ENCODE measurements at regions not wholly inside any gene's neighbourhood (a gene's known extent, or its start where the extent isn't known, plus 50 kb on each side); places are given as distances from the start of the nearest gene placed in this dataset.
A peak's percentile ranks its signal among the peaks of the same experiment; 100 is the strongest.

DNA sequence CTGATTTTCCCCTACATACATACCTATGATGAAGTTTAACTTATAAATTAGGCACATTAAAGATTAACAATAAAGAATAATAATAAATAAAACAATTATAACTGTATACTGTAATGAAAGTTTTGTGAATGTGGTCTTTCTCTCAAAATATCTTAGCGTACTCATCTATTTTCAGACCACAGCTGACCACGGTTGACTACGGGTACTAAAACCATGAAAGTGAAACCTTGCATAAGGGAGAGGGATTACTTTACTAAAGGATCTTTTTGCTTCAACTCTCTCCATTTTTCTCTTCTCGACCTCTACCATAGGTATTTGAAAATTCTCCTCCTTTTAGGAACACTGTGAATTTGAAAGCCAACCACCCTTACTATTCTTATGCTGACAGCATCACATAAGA is 475.5 kb downstream of the CETN3 start:
- no peaks in the 10 kb centered on the region for H3K9me3 ChIP-seq (replicated peaks)
- no peak overlapping the region for H3K4me3 ChIP-seq
- intact Hi-C loops (cut with micrococcal nuclease) = no loop called here
- H3K4me1 ChIP-seq = peaks cover 35% of the 10 kb centered on the region
- H3K36me3 ChIP-seq = no peaks in the 10 kb centered on the region
- no peak overlapping the region for H3K27ac ChIP-seq (replicated peaks)
- DNase-seq = no peak
- no peaks in the 10 kb centered on the region for H3K27me3 ChIP-seq (ENCODE audit: low read depth)
- TF ChIP-seq, protein P1, sequence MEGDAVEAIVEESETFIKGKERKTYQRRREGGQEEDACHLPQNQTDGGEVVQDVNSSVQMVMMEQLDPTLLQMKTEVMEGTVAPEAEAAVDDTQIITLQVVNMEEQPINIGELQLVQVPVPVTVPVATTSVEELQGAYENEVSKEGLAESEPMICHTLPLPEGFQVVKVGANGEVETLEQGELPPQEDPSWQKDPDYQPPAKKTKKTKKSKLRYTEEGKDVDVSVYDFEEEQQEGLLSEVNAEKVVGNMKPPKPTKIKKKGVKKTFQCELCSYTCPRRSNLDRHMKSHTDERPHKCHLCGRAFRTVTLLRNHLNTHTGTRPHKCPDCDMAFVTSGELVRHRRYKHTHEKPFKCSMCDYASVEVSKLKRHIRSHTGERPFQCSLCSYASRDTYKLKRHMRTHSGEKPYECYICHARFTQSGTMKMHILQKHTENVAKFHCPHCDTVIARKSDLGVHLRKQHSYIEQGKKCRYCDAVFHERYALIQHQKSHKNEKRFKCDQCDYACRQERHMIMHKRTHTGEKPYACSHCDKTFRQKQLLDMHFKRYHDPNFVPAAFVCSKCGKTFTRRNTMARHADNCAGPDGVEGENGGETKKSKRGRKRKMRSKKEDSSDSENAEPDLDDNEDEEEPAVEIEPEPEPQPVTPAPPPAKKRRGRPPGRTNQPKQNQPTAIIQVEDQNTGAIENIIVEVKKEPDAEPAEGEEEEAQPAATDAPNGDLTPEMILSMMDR (IDR thresholded peaks at IDR 0.05; ENCODE audit: borderline replicate concordance) = no peak

DNA sequence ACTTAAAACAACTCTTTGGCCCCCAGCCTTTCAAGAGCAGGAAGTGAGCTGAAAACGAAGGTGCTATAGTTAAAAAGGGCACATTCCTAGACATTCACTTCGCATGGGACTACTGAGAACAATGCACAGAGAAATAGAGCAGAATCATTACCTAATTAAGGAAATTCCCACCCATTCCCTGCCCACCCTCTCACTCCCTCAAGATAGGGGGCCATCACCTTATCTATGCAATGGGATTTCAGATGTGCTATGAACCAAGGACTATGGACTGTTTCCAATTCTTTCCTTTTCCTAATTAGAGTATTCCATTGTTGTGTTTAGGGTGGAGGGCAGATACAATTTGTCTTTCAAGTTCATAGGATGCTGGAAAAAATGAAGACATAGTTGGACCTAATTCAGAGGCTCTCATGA is 476.8 kb downstream of the CETN3 start:
- Histone ChIP-seq H3K4me3 (no peak overlapping the region), H3K27ac (replicated peaks) (peak overlapping the region; percentile 74), H3K27me3 (ENCODE audit: low read depth) (no peaks in the 10 kb centered on the region), H3K4me1 (peaks cover 35% of the 10 kb centered on the region), H3K36me3 (no peaks in the 10 kb centered on the region), H3K9me3 (replicated peaks) (peaks cover under 1% of the 10 kb centered on the region)
- intact Hi-C loops (cut with micrococcal nuclease) = no loop called here
- DNase-seq = no peak
- TF ChIP-seq, protein P1 (IDR thresholded peaks at IDR 0.05; ENCODE audit: borderline replicate concordance) = no peak

DNA sequence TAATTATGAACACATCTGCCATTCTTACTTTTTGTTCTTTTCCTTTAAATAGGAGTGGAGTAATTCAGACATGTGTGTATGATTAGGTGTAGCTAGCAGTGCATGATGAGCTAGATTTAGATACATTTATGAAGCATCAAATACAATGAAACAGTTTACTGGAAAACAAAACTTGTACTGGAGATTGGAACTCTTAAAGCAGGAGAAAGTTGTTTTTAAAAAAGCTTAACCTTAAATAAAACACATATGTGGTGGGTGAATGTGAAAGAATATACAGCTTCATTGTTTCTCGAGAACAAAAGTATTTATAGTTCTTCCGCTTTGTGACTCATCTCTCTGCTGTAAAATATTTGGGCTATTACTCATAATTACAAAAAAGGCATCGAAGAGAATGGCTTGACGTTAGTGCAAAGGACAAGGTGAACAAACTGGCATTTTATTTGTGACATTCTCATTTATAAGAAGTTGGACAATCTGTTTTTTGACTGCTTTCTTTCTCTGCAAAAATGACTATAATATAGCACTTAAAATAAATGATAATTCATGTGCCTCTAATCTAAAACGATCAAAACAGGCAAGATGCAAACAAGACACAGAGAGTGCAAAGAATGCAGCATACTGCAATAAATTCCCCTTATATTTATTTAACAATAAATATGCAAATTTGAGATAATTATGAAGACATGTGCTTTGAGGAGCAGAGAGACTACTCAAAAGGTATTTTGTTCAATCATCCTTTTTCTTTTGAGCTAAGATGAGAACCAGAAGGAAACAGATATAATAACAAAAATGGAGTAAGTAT is 478.8 kb downstream of the CETN3 start:
- no peaks in the 10 kb centered on the region for H3K27me3 ChIP-seq (ENCODE audit: low read depth)
- no peaks in the 10 kb centered on the region for H3K36me3 ChIP-seq
- H3K4me3 ChIP-seq = peak overlapping the region; percentile 22
- peak overlapping the region; percentile 74 for H3K27ac ChIP-seq (replicated peaks)
- peaks cover 35% of the 10 kb centered on the region for H3K4me1 ChIP-seq
- intact Hi-C loops (cut with micrococcal nuclease) = no loop called here
- TF ChIP-seq, protein P1 (IDR thresholded peaks at IDR 0.05; ENCODE audit: borderline replicate concordance) = no peak
- H3K9me3 ChIP-seq (replicated peaks) = peaks cover 16% of the 10 kb centered on the region
- no peak for DNase-seq

DNA sequence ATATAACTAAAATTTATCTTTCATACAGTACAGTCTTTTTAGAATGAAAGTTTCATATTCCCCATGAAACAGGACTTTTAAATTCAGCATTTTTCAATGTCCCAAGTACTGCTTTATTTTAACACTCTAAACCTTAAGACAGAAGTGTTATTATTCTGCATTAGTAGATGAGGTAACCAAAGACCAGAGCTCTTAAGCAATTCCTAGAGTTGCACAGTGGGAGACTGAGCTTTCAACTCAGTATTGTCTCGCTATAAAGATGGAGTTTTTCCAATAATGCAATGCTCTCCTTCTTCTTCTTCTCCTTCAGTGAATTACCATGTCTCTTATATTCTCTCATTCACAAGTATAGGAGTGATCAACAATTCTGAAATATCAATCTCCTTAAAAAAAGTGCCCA is 479.7 kb downstream of the CETN3 start:
- Histone ChIP-seq H3K27me3 (ENCODE audit: low read depth) (no peaks in the 10 kb centered on the region), H3K27ac (replicated peaks) (peak overlapping the region; percentile 74), H3K4me1 (peaks cover 35% of the 10 kb centered on the region), H3K4me3 (no peak overlapping the region), H3K36me3 (no peaks in the 10 kb centered on the region), H3K9me3 (replicated peaks) (peaks cover 16% of the 10 kb centered on the region)
- intact Hi-C loops (cut with micrococcal nuclease) = no loop called here
- TF ChIP-seq, protein P1 (IDR thresholded peaks at IDR 0.05; ENCODE audit: borderline replicate concordance) = no peak
- no peak for DNase-seq

DNA sequence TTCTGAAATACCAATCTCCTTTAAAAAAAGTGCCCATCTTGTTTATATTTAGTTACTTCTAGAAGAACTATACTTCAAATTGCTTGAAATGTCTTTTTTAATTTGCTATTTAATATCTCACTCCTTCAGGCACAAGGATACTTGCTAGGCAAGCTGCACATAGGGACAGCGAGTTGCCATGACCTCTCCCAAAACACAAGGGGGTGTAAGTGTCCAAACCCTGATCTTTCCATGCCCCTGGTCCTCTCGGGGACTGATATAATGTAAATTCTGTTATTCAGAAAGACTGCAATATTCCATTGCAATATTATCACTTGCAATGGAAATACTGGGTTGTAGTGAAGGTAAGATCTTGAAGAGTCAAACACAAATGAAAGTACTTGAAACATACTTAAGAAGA is 480.4 kb downstream of the CETN3 start:
- Histone ChIP-seq H3K27me3 (ENCODE audit: low read depth) (no peaks in the 10 kb centered on the region), H3K36me3 (no peaks in the 10 kb centered on the region), H3K9me3 (replicated peaks) (peaks cover 16% of the 10 kb centered on the region), H3K4me3 (no peak overlapping the region), H3K27ac (replicated peaks) (no peak overlapping the region), H3K4me1 (peaks cover 35% of the 10 kb centered on the region)
- intact Hi-C loops (cut with micrococcal nuclease) = no loop called here
- TF ChIP-seq, protein P1 (IDR thresholded peaks at IDR 0.05; ENCODE audit: borderline replicate concordance) = peak; percentile 11
- no peak for DNase-seq

Measured in left ventricle myocardium inferior (tissue), 1 donor.